COLO829 (cell line): ENCODE measurements at regions not wholly inside any gene's neighbourhood (a gene's known extent, or its start where the extent isn't known, plus 50 kb on each side); places are given as distances from the start of the nearest gene placed in this dataset.

Experiments
- DNase-seq: peaks from one replicate; pipeline ENCODE4 v3.0.0; 2012; ENCODE audit warnings: low spot score

GRCh38 chr17:71933306-71933705 lies 187.5 kb upstream of the SOX9 start:
- DNase-seq = no peak

GRCh38 chr17:71934520-71934919 lies 186.3 kb upstream of the SOX9 start:
- no peak for DNase-seq

- no peak for DNase-seq
Observed at GRCh38 chr17:71935341-71935740, 185.5 kb upstream of the SOX9 start.

GRCh38 chr17:71936977-71937376 lies 183.8 kb upstream of the SOX9 start:
- no peak for DNase-seq

- DNase-seq = no peak
Observed at GRCh38 chr17:71937914-71938313, 182.9 kb upstream of the SOX9 start.

- no peak for DNase-seq
Observed at GRCh38 chr17:71938340-71939010, 182.3 kb upstream of the SOX9 start.

GRCh38 chr17:71941920-71942319 lies 178.9 kb upstream of the SOX9 start:
- no peak for DNase-seq

GRCh38 chr17:71942626-71943025 lies 178.2 kb upstream of the SOX9 start:
- DNase-seq = no peak

- no peak for DNase-seq
Observed at GRCh38 chr17:71948703-71949422, 172.0 kb upstream of the SOX9 start.

GRCh38 chr17:71959154-71959553 lies 161.7 kb upstream of the SOX9 start:
- DNase-seq = no peak

GRCh38 chr17:71963351-71963750 lies 157.5 kb upstream of the SOX9 start:
- no peak for DNase-seq

- DNase-seq = peak; percentile 37
Observed at GRCh38 chr17:71963791-71964190, 157.0 kb upstream of the SOX9 start.

- DNase-seq = no peak
Observed at GRCh38 chr17:71964559-71964958, 156.3 kb upstream of the SOX9 start.

- DNase-seq = no peak
Observed at GRCh38 chr17:71966055-71966454, 154.8 kb upstream of the SOX9 start.

- no peak for DNase-seq
Observed at GRCh38 chr17:71966459-71967313, 154.1 kb upstream of the SOX9 start.

GRCh38 chr17:71969500-71969899 lies 151.3 kb upstream of the SOX9 start:
- no peak for DNase-seq

GRCh38 chr17:71970312-71970711 lies 150.5 kb upstream of the SOX9 start:
- DNase-seq = no peak

- DNase-seq = no peak
Observed at GRCh38 chr17:71974051-71974450, 146.8 kb upstream of the SOX9 start.

- DNase-seq = no peak
Observed at GRCh38 chr17:71975331-71975801, 145.5 kb upstream of the SOX9 start.

- peak; percentile 71 for DNase-seq
Observed at GRCh38 chr17:71976011-71976649, 144.7 kb upstream of the SOX9 start.

GRCh38 chr17:71978435-71978834 lies 142.4 kb upstream of the SOX9 start:
- no peak for DNase-seq

- DNase-seq = no peak
Observed at GRCh38 chr17:71980171-71980570, 140.6 kb upstream of the SOX9 start.
